GM19193 (cell line): ENCODE measurements at regions not wholly inside any gene's neighbourhood (a gene's known extent, or its start where the extent isn't known, plus 50 kb on each side); places are given as distances from the start of the nearest gene placed in this dataset.

Experiments
- POLR2A ChIP-seq: IDR thresholded peaks from 4 replicates; pipeline ENCODE4 v1.6.1; 2011; ENCODE audit not compliant: insufficient read depth, insufficient read length; ENCODE audit errors: extremely low read depth

DNA sequence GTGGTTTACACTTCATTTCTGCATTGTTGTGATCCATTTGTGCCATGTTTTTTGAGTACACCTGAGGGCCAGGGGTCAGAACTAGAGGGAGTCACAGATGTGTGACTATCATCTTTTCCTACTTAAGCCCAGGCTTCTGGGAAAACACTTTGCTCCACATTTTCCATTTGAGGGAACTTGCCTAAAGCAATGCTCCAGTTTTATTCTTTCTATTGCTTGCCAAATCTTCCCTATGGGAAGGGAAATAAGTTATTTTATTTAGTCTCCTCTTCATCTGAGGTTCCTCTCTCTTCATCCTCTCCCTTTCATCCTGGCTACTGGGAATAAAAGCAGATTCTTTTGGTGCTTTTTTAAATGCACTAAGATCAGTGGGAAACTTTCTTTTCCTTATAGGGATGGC is 179.9 kb upstream of the PRSS58 start:
- TF ChIP-seq POLR2A: no peak

DNA sequence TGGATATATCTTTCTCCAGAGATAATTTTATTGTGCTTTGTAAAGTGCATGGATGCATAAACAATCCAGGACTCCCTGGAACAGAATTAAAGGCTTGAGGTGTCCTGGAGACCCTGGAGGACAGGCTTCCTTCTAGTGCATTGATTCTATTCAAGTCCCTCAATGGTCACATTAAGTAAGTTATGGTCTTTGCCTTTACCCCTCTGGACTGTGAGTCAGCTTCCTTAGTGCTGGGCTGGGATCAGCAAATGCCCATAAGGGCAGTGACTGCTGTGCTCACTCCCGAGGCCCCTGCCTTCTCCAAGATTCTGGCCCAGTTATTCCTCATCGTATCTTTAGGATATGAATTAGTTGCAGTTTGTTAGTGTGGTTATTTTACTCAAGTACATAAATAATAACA is 178.7 kb upstream of the PRSS58 start:
- TF ChIP-seq POLR2A: no peak

DNA sequence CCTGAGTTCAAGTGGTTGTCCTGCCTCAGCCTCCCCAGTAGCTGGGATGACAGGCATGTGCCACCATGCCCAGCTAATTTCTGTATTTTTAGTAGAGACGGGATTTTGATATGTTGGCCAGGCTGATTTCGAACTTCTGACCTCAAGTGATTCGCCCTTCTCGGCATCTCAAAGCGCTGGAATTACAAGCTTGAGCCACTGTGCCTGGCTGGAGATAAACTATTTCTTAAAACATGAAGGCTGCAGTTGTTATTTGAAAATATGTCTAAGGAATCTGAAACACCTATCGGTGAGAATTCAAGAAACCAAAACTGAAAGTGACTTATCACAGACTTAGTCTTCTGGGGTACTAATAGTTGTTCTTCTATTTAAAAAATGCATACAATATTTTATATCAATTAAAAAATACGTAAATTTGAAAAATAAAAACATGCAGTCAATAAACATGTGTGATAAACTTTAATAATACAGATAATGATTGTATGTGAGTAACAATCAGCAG is 176.9 kb upstream of the PRSS58 start:
- TF ChIP-seq POLR2A: no peak

DNA sequence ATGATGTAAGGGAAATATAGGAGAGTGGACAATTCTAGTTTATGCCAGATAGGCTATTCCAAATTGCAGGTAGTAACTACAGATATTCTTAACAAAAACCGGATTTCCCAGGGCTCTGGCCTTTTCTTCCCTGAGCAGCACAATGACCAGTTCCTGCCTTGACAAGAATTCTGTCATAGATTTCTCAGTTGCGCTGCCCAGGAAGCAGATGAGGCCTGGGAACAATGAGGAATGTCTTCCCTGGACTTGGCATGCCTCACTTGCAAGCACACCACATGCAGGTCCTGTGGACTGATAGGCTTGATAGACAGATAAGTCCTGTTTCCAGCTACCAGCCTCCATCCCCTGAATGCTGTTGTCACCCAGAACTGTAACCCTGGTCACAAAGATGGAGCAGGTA is 174.5 kb upstream of the PRSS58 start:
- TF ChIP-seq POLR2A: no peak

DNA sequence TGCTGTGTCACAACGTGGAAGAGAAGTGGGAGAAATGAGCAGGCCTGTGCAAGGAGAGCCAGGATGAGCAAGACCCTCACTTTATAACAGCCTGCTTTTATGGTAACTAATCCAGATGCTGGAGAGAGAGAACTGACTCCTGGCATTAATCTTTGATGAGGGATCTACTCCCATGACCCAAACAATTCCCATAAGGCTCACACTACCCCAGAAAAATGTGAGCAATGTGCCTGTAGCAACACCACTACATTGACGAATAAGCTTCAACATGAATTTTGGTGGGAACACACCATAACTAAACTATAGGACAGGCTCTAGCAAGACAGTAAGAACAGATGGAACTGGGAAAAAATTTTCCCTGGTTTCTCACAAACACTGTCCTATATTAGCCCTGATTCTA is 173.6 kb upstream of the PRSS58 start:
- TF ChIP-seq POLR2A: no peak

DNA sequence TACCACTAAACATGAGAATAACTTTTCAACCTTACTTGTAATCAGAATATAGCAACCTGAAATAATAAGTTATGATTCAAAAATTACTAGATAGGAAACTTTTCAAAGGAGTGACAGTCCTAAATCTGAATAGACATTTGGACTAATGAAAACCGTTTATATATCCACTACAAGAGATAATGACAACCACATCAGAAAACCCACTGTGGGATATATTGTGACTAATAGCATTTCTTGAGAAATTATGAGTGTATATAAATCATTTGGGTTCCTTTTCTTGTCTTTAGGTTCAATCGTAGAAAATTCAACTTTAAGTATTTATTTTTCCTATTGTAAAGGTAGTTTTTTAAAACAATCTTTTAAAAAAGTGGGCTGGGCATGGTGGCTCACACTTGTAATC is 170.2 kb upstream of the PRSS58 start:
- TF ChIP-seq POLR2A: no peak

DNA sequence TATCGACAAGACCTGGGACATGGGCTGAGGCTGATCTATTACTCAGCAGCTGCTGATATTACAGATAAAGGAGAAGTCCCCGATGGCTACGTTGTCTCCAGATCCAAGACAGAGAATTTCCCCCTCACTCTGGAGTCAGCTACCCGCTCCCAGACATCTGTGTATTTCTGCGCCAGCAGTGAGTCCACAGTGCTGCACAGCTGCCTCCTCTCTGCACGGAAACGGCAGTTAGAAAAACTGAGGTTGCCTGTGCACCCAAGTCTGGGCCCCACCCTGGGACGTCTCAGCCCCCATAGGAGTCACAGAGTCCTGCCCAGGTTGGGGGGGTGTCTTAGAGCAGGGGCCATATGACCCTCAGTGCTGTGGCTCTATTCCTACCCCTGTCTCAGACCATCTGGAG is 167.4 kb upstream of the PRSS58 start:
- TF ChIP-seq POLR2A: no peak

DNA sequence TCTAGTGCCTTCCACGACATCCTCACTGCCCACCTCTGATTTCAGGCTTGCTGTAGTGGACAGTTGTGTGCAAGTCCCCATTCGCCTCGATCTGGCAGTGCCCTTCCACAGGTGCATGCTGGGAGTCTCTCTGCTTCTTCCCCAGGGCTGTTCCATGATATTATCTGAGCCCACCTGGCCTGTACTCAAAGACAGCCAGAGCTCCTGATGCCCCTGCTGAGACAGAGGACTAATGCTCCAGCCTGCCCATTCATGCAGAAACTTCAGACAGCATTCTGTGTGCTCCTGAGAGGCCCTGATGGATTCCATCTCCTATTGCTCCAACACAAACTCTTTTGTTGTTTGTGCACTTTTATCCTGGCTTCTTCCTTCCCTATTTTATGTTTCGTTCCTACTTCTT is 164.8 kb upstream of the PRSS58 start:
- TF ChIP-seq POLR2A: no peak

DNA sequence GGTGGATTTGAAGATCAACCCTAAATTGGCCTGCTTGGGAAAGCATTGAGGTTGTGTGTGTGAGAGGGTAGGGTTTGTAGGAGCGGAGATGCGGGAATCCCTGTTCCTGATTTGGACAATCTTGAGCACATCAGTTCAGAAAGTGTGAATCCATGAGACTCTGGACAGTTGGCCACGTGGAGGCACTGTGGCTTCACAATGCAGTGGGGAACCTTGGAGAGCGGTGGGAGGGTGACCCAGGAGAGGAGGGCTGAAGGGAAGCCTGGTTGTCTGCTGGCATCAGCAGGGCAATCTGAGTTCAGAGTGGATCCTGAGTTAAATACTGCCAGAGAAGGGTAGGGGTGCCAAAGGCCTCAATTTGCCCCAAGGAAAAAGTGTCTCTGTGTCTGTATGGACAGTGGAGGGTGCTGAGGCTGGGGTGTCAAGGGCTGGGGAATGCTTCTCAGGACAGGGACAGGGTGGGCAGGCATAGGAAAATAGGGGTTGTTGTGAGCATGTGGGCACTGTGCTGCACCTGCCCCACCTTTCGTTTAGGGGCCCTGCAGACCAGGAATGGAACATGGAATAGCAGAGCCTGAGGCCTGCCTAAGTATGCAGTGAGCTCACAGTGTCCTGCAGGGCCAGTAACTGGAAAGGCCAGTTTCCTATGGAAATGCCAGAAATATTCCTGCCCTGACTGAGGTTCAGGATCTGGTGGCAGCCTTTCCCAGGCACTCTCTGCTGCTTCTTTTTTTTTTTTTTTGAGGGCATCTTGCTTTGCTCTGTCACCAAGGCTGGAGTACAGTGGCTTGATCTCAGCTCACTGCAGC is 162.9 kb upstream of the PRSS58 start:
- TF ChIP-seq POLR2A: no peak

DNA sequence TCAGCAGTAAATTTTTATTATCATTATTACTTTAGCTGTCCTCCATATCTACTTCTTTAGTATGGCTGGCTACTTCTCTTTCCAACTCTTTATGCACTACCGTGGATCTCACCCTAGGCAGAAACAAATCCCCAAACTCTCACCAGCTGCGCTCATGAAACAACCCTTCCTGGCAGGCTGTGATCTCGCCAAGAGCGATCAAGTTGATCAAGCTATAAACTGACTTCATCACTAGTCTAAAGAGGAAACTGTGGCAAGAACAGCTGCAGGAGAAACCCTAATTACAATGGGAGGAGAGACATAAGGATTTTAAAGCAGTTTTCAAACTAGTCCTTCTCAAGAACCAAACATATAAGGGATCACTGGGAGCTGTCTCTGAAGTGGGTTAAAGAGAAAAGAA is 160.5 kb upstream of the PRSS58 start:
- TF ChIP-seq POLR2A: no peak

DNA sequence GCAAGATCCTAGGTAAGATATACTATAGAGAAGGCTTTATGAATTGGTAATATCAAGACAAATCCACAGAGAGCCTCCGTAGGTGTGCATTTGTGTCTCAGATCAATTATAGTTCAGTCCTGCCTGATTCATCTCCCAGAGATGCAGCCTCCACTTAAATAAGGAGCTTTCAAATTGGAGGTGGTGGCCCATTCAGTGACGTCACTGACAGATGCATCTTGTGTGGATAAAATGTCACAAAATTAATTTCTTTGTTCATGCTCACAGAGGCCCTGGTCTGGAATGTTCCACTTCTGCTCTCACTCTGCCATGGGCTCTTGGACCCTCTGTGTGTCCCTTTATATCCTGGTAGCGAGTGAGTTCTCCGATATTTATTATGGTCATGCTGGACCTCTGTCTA is 157.1 kb upstream of the PRSS58 start:
- no peak for TF ChIP-seq POLR2A

DNA sequence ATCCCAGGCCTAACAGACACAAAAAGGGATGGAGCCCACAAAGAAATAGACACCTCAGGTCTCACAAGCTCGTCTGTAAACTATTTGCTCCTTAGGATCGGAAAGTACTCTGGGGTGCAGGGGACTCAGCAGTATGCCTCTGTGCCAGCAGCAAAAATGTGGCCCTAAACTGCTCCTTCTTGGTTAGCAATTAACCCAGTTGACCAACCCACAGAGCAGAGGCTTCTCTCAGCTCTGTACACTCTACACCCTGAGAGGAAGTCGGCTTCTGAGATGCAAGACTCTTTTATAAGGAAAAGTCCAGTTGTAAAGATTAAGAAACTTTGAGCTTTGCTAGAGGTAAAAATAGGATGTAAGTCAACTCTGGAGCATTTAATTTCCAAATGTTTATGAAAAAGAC is 156.3 kb upstream of the PRSS58 start:
- TF ChIP-seq POLR2A: no peak

DNA sequence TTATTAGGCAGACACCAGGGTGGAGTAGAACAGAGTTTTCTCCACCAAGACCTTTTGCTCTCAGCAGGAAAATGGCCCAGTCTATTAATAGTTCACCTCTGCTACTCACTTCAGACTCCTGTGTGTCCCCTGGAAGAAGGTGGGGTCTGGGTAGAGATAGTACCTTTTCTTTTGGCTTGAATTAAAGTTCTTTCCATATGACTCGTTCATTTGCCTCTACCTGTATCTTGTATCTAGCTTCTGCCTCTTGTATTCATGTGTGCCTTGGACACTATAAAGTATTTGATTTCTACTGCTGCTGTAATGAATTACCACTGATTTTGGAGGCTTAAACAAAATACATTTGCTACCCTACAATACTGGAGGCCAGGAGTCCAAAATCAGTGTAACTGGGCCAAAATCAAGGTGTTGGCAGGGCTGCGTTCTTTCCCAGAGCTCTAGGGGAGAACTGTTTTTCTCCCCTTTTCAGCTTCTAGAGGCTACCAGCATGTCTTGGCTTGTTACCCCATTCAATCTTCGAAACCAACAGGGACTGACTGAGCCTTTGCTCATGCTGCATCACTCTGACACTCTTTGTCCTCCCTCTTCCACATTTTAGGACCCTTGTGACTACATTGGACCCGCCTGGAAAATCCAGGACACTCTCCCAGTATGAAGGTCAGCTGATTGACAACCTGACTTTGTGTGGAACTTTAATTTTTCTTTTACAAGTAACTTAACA is 155.6 kb upstream of the PRSS58 start:
- TF ChIP-seq POLR2A: no peak

DNA sequence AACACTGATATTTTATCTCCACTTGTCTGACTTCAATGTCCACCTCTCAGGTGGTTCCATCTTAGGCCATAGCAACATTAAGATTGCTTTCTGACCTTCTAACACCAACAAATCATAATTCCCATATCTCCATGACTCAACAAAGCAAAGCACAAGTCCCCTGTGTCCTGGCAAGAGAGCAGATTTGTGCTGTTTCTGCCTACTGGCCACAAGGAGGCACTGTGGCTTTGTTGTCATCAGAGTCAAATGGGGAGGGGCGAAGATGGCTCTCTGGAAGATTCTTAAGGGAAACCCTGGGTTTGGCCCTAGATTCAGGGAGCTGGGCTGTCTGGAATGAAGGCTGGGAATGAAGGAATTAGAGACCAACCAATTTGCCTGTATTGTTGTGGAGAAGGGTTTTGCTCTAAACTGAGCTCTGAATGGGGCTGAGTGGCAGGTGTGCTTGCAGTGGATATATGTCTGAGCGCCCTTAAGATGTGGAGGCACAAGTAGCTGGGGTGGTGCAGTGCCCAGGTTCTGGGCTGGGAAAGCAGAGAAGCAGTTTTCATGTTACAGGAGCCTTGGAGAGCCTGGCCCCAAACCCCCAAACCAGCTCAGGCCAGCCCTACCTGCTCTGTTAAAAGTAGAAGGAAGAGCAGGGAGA is 154.8 kb upstream of the PRSS58 start:
- TF ChIP-seq POLR2A: no peak

DNA sequence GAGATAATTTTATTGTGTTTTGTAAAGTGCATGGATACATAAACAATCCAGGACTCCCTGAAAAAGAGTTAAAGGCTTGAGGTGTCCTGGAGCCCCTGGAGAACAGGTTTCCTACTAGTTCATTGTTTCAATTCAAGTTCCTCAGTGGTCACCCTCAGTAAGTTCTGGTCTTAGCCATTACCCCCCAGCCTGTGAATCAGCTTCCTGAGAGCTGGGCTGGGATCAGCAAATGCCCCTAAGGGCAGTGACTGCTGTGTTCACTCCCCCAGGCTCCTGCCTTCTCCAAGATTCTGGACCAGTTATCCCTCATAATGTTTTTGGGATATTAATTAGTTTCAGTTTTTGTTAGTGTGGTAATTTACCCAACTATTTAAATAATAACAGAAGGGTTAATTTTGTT is 151.6 kb upstream of the PRSS58 start:
- TF ChIP-seq POLR2A: no peak

DNA sequence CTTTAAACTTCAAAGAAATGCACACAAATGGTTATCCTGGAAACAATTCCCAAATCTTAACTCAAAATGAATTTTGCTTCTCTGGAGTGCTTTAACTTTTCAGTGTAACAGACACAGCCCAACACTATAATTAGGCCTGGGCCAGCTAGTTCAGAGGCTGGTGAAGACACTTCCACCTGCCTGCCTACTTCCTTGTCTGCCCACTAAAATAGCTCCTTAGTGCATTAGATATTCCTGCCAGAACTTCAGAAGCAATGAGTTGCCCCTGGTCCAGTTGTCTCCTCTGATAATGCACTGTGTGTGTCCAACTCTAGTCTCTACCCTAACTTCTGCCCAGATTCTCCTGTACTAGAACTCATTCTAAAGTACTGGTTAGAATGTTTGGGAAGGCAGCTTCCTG is 150.9 kb upstream of the PRSS58 start:
- no peak for TF ChIP-seq POLR2A
